SH-SY5Y (cell line): ENCODE measurements at regions not wholly inside any gene's neighbourhood (a gene's known extent, or its start where the extent isn't known, plus 50 kb on each side); places are given as distances from the start of the nearest gene placed in this dataset.

ENCODE experiments used
- GATA2 ChIP-seq: IDR thresholded peaks from 2 replicates; pipeline ENCODE4 v1.6.1; 2011; ENCODE audit warnings: mild to moderate bottlenecking, low read depth, low read length
- GATA3 ChIP-seq: IDR thresholded peaks from 2 replicates; pipeline ENCODE4 v1.6.1; 2011; ENCODE audit warnings: low read depth, mild to moderate bottlenecking, low read length, moderate library complexity

DNA sequence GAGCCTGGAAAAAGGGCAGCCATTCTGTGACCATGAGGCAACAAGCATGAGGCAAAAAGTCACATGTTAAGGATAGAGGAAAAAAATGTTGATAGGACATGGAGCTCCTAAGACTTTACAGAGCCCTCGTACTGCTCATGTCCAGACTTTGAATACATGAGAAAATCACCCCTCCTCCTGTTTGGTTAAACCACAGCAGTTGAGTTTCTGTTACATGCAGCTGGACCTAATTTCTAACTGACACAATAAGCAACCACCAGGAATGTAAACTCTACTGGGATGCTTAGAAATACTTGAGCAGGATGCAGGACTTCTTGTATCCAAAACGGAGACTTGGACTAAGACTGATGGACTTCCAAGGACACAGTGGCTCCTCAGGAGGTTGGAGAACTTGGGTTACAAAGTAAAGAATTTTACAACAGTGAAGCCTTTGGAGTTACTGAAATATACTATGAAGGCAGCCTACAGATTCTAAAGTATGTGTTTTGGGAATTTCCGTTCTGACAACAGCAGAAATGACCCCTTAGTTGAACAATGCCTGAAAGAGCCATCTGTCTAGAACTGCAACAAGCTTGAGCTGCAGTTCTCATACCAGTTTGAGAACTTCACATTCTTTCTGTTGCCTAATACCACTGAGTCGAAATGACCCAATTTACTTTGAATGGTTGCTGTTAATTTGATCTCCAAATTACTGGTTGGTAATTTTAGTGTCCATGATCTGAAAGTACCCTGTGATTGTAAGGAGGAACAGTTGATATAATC lies 268.9 kb downstream of the PIK3R1 start:
- TF ChIP-seq GATA3 (no peak), GATA2 (no peak)

DNA sequence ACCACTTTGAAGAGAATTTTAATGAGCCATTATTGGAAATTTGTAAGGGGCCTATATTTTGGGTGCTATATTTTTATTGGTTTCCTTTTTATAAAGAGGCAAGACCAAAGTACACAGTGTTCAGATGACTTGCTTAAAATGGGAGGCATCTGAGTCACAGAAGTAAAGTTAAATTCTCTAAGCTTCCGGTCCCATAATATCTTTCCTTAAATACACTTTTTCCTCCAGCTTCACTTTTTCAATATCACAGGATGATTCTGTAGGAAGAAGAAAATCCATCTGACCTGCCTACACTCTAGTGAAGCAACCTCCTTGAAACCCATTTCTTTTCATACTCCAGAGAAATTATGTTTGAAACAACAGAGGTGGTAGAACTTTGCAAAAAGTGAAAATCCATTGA lies 274.0 kb downstream of the PIK3R1 start:
- no peak for TF ChIP-seq GATA3
- TF ChIP-seq GATA2: no peak

DNA sequence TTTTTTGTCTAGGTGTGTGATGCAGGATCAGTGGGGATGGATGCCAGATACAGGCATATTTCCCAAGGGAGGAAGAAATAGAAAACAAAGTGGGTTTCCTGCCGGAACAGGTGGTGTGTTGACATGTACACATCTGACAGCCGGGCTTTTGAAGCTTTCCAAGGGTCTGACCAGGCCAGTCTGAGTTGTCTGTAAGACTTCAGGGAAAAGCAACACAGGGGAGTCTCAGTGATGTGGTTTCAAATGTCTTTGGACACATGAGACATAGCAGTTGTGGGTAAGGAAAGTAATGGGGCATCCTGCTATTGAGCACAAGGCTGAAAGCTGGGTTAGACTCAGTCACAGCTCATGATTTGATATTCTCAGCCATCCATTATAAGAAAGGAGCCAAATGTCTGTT lies 274.9 kb downstream of the PIK3R1 start:
- TF ChIP-seq GATA3: no peak
- TF ChIP-seq GATA2: no peak

DNA sequence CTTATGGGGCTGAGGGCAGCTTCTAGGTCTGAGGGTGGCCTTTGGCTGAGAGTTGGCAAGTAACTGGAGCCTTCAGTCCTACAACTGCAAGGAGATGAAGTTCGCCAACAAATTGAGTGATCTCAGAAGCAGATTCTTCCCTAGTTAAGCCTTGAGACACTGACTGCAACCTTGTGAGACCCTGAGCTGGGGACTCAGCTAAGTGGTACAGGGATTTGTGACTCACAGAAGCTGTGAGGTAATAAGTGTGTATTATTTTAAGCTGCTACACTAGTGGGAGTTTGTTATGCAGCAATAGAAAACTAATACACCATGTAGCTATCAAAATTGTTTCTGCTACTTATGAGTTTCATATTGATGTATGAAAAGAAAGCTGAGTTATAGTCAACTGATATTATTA lies 279.2 kb downstream of the PIK3R1 start:
- TF ChIP-seq GATA3 (no peak), GATA2 (no peak)

DNA sequence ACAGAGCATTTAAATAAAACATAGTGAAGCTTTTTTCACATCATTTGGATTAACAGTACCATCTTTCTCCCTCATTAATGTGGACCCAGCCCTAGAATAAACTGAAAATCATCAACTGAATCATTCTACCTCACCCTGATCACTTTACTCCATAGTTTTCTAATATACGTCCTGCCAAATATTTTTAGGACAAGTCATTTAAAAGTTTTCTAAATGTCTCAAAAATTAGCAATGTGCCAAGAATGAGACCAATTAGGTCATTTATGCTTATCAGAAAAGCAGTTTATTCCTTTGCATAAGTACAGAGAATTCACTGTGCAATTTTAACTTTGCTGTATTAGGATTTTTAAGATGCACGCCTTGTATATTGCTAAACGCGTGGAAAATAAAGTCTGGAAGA lies 284.4 kb downstream of the PIK3R1 start:
- TF ChIP-seq GATA3 (no peak), GATA2 (no peak)

DNA sequence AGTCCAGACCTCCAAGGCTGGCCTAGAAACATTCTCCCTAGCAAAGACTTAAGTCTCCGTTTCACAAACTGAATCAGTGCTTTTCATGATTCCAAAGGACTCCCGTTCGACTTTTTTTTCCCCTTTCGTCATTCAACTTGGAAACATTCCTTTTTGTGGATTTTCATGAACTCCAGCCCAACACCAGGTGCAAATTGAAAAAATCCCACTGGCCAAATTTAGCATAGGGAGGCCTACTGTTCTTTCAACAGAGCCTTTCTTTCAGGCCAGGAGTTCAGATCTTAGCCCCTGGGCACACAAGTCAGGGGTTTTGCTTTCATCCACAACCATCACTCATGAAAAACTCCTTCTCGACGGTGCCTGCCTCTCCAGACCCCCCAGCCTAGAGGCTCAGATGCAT lies 285.3 kb downstream of the PIK3R1 start:
- TF ChIP-seq GATA3 (no peak), GATA2 (no peak)

DNA sequence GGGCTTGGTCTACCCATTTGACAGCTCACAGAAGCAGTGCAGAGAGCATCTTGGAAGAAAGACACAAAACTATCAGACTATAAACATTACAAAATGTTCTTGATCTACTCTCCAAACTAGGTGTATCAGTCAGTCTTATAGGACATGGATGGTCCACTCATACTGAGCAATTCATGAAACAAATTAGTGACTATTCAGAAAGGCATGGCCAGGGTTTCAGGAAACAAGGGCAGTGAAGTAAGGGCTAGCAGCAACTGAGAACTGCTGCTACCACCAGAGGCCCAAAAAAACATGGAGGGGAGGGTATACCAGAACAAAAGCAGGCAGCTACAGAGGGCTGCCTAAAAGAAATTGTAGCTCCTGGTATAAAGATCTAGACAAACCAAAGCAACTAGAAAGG lies 287.0 kb downstream of the PIK3R1 start:
- TF ChIP-seq GATA2: no peak
- no peak for TF ChIP-seq GATA3

DNA sequence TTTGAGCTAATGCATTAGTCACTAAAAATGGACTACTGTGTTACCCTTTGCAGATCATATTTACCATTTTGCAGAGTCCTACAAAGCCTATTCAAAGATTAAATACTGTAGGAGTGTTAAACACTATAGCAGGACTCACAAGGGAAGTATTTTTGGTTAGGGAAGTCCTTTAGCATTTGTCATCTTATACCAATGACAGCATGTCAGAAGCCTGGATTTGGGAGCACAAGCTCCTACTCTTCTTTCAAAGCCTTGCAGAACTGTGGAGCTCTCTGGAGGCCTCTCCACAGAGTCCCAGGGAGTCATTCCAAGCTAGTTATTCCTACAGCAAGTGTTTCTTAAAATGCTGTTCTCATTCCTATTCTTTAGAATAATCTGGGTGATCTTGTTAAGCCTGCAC lies 288.8 kb downstream of the PIK3R1 start:
- TF ChIP-seq GATA2: no peak

DNA sequence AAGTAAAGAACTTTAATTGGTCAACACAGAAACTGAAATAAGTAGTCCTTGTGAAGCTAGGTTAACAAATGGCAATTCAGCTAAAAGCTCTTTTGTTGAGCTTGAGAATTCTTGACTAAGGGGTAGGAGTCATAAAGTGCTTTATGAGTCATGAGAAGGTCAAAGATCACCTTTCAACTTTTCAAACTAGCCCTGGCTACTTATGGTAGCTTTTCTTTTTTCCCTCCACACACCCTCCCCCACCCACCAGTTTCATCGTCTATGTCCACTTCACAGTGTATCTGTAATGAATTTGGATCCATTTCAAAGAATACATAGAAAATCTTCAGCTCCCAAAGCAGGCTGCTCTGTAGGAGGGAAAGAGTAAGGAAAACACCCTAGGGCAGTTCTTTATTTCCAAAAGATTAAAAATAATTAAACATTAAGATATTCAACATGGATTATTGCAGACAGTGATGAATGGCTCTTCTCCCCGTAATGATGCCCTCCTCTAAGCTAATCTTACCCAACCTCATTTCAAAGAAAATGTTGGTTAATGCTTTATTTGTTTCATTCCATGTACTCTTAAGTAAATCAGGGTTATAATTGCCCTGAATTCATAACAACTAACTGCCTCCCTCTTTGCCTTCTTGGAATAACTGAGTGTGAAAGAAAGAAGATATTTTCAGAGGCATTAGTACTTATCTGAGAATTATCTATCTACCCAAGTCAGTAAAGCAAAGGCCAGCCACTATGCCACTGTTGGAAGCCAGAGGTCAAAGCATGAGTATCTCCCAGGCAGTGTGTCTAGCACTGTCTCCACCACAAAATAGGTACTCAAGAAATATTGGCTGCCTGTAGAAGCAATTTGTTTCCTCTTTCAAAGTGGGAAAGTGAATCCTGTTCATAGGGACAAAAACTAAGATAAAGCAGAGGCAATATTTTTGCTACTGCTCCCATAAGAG lies 290.6 kb downstream of the PIK3R1 start:
- TF ChIP-seq GATA3 (no peak), GATA2 (no peak)

DNA sequence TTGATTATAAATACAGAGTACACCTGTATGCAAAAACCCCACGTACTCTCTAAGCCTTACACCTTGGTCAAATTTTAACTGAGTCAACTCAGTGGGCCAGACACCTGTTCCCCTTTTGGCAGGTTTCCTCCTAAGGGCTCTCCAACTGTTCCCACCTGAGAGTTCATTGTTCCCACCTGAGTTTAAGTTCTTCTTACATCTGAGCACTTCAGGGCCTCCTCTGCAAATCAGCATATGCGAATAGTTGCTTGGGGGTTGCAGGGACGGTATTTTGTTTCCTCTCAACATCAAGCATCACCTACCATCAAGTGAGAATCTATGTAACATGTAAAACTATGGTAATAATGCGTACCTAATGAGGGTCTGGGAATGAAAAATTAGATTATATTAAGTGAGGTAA lies 300.0 kb downstream of the PIK3R1 start:
- no peak for TF ChIP-seq GATA2
- TF ChIP-seq GATA3: no peak

DNA sequence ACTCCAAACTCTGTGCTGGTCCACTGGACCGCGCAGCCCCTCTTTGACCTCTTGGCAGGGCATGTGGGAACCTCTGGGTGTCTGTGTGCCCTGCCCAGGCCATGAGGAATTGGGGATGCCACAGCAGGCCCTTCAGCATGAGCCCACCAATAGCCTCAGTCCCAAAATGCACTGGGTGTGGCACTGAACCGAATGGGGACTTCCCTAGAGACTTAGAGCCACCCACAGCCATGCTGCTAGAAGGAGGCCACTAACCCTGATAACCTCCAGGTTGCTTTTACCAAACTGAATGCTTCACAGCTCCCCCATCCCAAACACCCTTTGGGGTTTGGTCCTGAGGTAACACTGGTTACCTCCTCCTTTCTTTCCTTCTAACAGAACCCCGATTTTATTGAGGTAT lies 302.7 kb downstream of the PIK3R1 start:
- TF ChIP-seq GATA2 (no peak), GATA3 (no peak)

DNA sequence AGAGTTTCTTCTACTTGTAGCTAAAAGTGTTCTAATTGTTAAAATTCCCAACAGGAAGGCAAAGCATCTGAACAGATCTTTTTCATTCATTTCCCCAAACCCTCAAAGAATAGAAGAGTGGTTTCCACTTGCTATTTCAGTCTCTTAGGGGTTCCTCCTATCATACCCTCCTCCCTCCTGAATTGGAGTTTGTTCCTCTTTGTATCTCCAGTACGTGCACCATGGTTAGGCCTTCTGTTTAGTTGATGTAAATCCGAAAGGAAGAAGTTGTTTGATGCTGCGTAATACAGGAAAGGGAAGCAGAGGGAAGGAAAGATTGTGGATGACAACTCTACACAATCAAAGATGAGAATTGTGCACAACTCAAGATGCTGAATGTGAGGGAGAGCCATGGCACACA lies 303.6 kb downstream of the PIK3R1 start:
- no peak for TF ChIP-seq GATA2
- TF ChIP-seq GATA3: no peak

DNA sequence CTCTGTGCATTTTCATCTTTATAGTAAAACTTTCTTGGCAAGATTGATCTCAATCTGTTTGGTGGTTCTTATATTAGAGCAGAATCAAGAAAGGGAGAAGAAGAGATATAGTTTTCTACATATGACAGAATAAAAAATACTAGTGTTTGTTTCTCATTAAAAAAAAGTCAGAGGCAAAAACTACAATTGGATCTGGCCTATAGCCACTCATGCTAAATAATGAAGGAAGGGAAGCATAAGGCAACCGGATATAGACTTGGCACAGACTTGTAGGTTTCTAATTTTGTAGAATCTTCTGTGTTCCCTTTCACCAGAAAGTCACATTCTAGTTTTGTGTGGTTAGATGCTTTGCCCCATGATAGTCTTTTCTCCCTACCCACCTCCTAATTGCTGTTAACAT lies 306.2 kb downstream of the PIK3R1 start:
- no peak for TF ChIP-seq GATA3
- TF ChIP-seq GATA2: no peak

DNA sequence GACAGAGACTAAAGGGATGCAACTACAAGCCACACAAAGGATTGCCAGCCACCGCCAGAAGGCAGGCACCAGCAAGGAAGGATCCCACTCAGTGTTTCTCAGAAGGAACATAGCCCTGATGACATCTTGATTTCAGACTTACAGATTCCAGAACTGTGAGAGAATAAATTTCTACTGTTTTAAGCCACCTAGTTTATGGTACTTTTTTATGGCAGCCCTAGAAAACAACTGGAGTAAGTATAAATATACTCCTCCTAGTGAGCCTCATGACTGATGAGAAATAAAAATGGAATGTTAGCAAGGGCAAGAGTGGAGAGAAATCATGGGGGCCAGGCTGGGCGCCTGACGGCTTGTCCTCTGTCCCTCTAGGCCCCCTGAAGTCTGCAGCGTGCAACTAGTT lies 307.3 kb downstream of the PIK3R1 start:
- TF ChIP-seq GATA3: no peak
- no peak for TF ChIP-seq GATA2

DNA sequence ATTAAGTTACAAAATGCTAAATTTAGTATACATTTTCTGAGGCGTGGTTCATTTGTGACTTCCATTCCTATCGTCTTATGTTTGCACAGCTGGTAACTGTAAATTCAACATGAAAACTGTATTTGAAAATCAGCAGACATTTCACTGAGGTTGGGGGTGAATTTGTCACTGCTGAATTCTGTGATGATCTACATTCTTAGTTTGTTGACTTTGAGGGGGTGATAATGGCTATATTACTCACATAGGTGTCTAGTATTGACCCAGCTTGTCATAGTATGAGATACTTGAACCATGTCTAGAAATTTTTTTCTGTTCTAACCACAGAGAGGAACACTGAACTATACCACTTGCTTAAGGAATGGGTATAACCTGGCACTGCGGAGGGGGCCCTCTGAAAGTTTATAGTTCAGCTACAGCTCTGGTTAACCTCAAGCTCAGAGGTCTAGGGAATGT lies 313.3 kb downstream of the PIK3R1 start:
- TF ChIP-seq GATA2 (no peak), GATA3 (no peak)
